B cell (primary cell): ENCODE measurements at regions not wholly inside any gene's neighbourhood (a gene's known extent, or its start where the extent isn't known, plus 50 kb on each side); places are given as distances from the start of the nearest gene placed in this dataset.

Experiments
- ATAC-seq: fragments of 200-7000 bp; cut with Tn5 transposase; one replicate; pipeline ENCODE4 v1.10.0; 2021; ENCODE audit warnings: low read depth, mild to moderate bottlenecking, moderate number of reproducible peaks, moderate library complexity
- CTCF ChIA-PET: fragments of 350-600 bp; sonication (Branson Sonifier 250); formaldehyde crosslinking; loops from one replicate; lab custom pipeline; 2021; ENCODE audit warnings: antibody characterized with exemption, inconsistent platforms; lab: Charles Lee
- POLR2A ChIA-PET: fragments of 350-600 bp; sonication (Branson Sonifier 250); formaldehyde crosslinking; loops from one replicate; lab custom pipeline; 2021; ENCODE audit warnings: antibody characterized with exemption; lab: Charles Lee
- DNase-seq: peaks from one replicate; pipeline ENCODE4 v3.0.0; 2013
- H2AFZ ChIP-seq: 2 replicates; pipeline ENCODE4 v1.6.1; 2012; ENCODE audit warnings: mild to moderate bottlenecking, low read depth, low read length; ENCODE audit not compliant: insufficient read depth, poor library complexity, severe bottlenecking
- H3K27ac ChIP-seq, 2 donors: 1 replicate in 1 of 2; 2 replicates in 1 of 2; pipeline ENCODE4 v1.5.1; 2012 to 2013; ENCODE audit warnings: low read length in 2 of 2, mild to moderate bottlenecking in 2 of 2, moderate library complexity in 1 of 2
- H3K27me3 ChIP-seq, 4 experiments: fragments of 200-600 bp in 1 of 4; sonication (generic) in 1 of 4; replicated peaks in 1 of 4; 1 replicate in 2 of 4; 2 replicates in 2 of 4; pipeline versions ENCODE4 v1.6.1 to v1.7.0; 2013 to 2016; ENCODE audit warnings: low read length in 3 of 4, mild to moderate bottlenecking in 2 of 4, mixed read lengths in 1 of 4, moderate library complexity in 1 of 4; ENCODE audit not compliant: insufficient read depth in 4 of 4, control insufficient read depth in 3 of 4; ENCODE audit errors: control extremely low read depth in 1 of 4
- H3K36me3 ChIP-seq, 2 experiments: replicated peaks in 1 of 2; 1 replicate in 1 of 2; 2 replicates in 1 of 2; pipeline versions ENCODE4 v1.6.1 to v1.7.1; 2013; ENCODE audit warnings: low read length in 1 of 2; ENCODE audit not compliant: insufficient read depth in 2 of 2, control insufficient read depth in 1 of 2; ENCODE audit errors: control extremely low read depth in 1 of 2, extremely low read depth in 1 of 2
- H3K4me1 ChIP-seq, 2 donors: fragments of 200-600 bp in 1 of 2; sonication (generic) in 1 of 2; 1 replicate in 1 of 2; 2 replicates in 1 of 2; pipeline versions ENCODE4 v1.5.1 to v1.6.1; 2013 to 2017; ENCODE audit warnings: low read length in 2 of 2; ENCODE audit not compliant: control insufficient read depth in 2 of 2, insufficient read depth in 2 of 2
- H3K4me2 ChIP-seq: replicated peaks from 2 replicates; pipeline ENCODE3; 2012; ENCODE audit warnings: mild to moderate bottlenecking, low read depth, low read length; ENCODE audit not compliant: poor library complexity, severe bottlenecking
- H3K4me3 ChIP-seq, 5 experiments: fragments of 200-600 bp in 1 of 5; sonication (generic) in 1 of 5; 1 replicate in 3 of 5; 2 replicates in 2 of 5; pipeline versions ENCODE4 v1.5.1 to v1.7.0; 2011 to 2016; ENCODE audit warnings: low read length in 4 of 5, mild to moderate bottlenecking in 4 of 5, low read depth in 2 of 5, control low read depth in 1 of 5, moderate library complexity in 1 of 5; ENCODE audit not compliant: insufficient read depth in 1 of 5; ENCODE audit errors: control extremely low read depth in 1 of 5, extremely low read depth in 1 of 5
- H3K79me2 ChIP-seq: fragments of 200-600 bp; sonication (generic); one replicate; pipeline ENCODE4 v1.6.0; 2016; ENCODE audit warnings: low read length; ENCODE audit not compliant: control insufficient read depth, insufficient read depth
- H3K9ac ChIP-seq: fragments of 200-600 bp; sonication (generic); 2 replicates; pipeline ENCODE4 v1.6.1; 2017; ENCODE audit warnings: mild to moderate bottlenecking, low read length, moderate library complexity
- H3K9me3 ChIP-seq, 3 donors: one replicate each; pipeline versions ENCODE4 v1.6.1 to v1.7.1; 2013; ENCODE audit warnings: low read length in 2 of 3; ENCODE audit not compliant: control insufficient read depth in 2 of 3, insufficient read depth in 1 of 3; ENCODE audit errors: control extremely low read depth in 1 of 3
- H4K20me1 ChIP-seq: 2 replicates; pipeline ENCODE4 v1.6.0; 2012; ENCODE audit warnings: mild to moderate bottlenecking, low read length; ENCODE audit not compliant: insufficient read depth, control insufficient read depth, poor library complexity, severe bottlenecking
- H3K27ac Mint-ChIP-seq: one replicate; pipeline ENCODE4 v1.8.0; 2021; ENCODE audit warnings: mixed read lengths
- H3K27me3 Mint-ChIP-seq: one replicate; pipeline ENCODE4 v1.8.0; 2021; ENCODE audit warnings: mixed read lengths
- H3K4me1 Mint-ChIP-seq: one replicate; pipeline ENCODE4 v1.8.0; 2021; ENCODE audit warnings: mixed read lengths
- H3K4me3 Mint-ChIP-seq: one replicate; pipeline ENCODE4 v1.8.0; 2021; ENCODE audit warnings: mixed read lengths
- H3K9me3 Mint-ChIP-seq: one replicate; pipeline ENCODE4 v1.8.0; 2022; ENCODE audit warnings: mixed read lengths; ENCODE audit not compliant: insufficient read depth
- CTCF ChIP-seq: fragments of 200-600 bp; IDR thresholded peaks from one replicate; pipeline ENCODE4 v1.8.0; 2022; ENCODE audit warnings: antibody characterized with exemption, mild to moderate bottlenecking
- EZH2 ChIP-seq: IDR thresholded peaks from 2 replicates; pipeline ENCODE4 v1.6.1; 2012; ENCODE audit warnings: borderline replicate concordance, low read depth, mild to moderate bottlenecking, moderate library complexity, low read length; ENCODE audit not compliant: insufficient read depth, poor library complexity, severe bottlenecking
- WGBS: methylation state at CpG from one replicate; pipeline ENCODE4 v1.1.5; 2013; ENCODE audit warnings: missing lambda C conversion rate; ENCODE audit not compliant: insufficient coverage; 5-methylcytosine and 5-hydroxymethylcytosine counted together
- intact Hi-C: fragments of 100-400 bp; cut with micrococcal nuclease; formaldehyde crosslinking; loops from one replicate; pipeline ENCODE4 v1.10.0; 2022

GRCh38 chr5:71786337-71787055 lies 67.4 kb downstream of the CARTPT start:
- intact Hi-C loops, result no loop called here
- Histone ChIP-seq H2AFZ (no peak overlapping the region), H3K27me3 (peaks cover 0 to 6% (median 3%) of the 10 kb centered on the region in 4 experiments), H4K20me1 (no peaks in the 10 kb centered on the region), H3K9ac (no peak overlapping the region), H3K4me1 (peaks cover 13 to 15% of the 10 kb centered on the region in 2 donors), H3K4me3 (no peak overlapping the region), H3K36me3 (no peaks in the 10 kb centered on the region), H3K9me3 (peaks cover 0 to 6% (median 0%) of the 10 kb centered on the region in 3 donors), H3K27ac (no peak overlapping the region), H3K4me2 (no peak overlapping the region), H3K79me2 (no peaks in the 10 kb centered on the region)
- ChIA-PET POLR2A (no interaction called here), CTCF (no interaction called here)
- Mint-ChIP-seq H3K27me3 (peaks cover 29% of the 10 kb centered on the region), H3K4me3 (no peak overlapping the region), H3K9me3 (no peaks in the 10 kb centered on the region), H3K27ac (no peak overlapping the region), H3K4me1 (peaks cover 20% of the 10 kb centered on the region)
- no peak for TF ChIP-seq EZH2
- no peak for DNase-seq
- no peak for ATAC-seq
- 75% methylated on average over 3 of the region's 8 CpGs for WGBS

- peaks cover 3% of the 10 kb centered on the region for H3K4me1 Mint-ChIP-seq
- H3K27ac ChIP-seq, result no peak overlapping the region
- WGBS, result no CpG with 5 or more reads among the region's 2 CpGs
Measured at GRCh38 chr5:71788794-71789193, 69.7 kb downstream of the CARTPT start.

More at GRCh38 chr5:71788794-71789193, 69.7 kb downstream of the CARTPT start:
- peaks cover 0 to 6% (median 3%) of the 10 kb centered on the region in 4 experiments for H3K27me3 ChIP-seq
- H3K27ac Mint-ChIP-seq, result no peak overlapping the region
- no peak for TF ChIP-seq EZH2
- TF ChIP-seq CTCF, result no peak
- H3K9me3 ChIP-seq, result peaks cover 0 to 9% (median 0%) of the 10 kb centered on the region in 3 donors
- no peak overlapping the region for H3K4me3 Mint-ChIP-seq
- no peak overlapping the region for H3K4me3 ChIP-seq
- intact Hi-C loops, result no loop called here
- DNase-seq (no peak), ATAC-seq (no peak)
- H3K79me2 ChIP-seq, result no peaks in the 10 kb centered on the region
- H3K27me3 Mint-ChIP-seq, result peaks cover 29% of the 10 kb centered on the region
- H3K9ac ChIP-seq, result no peak overlapping the region
- peaks cover 4% of the 10 kb centered on the region for H3K9me3 Mint-ChIP-seq
- H2AFZ ChIP-seq, result no peak overlapping the region
- POLR2A ChIA-PET, result no interaction called here
- no peaks in the 10 kb centered on the region for H4K20me1 ChIP-seq
- CTCF ChIA-PET, result no interaction called here
- H3K36me3 ChIP-seq, result no peaks in the 10 kb centered on the region
- H3K4me1 ChIP-seq, result no peaks in the 10 kb centered on the region
- no peak overlapping the region for H3K4me2 ChIP-seq
